ENCODE measurements at regions not wholly inside any gene's neighbourhood (a gene's known extent, or its start where the extent isn't known, plus 50 kb on each side); places are given as distances from the start of the nearest gene placed in this dataset.
A peak's percentile ranks its signal among the peaks of the same experiment; 100 is the strongest.
"Not testable (repeated sequence)": the region's sequence is repeated elsewhere in the genome, so short reads cannot be mapped to it uniquely, and the experiment has no call there.

DNA sequence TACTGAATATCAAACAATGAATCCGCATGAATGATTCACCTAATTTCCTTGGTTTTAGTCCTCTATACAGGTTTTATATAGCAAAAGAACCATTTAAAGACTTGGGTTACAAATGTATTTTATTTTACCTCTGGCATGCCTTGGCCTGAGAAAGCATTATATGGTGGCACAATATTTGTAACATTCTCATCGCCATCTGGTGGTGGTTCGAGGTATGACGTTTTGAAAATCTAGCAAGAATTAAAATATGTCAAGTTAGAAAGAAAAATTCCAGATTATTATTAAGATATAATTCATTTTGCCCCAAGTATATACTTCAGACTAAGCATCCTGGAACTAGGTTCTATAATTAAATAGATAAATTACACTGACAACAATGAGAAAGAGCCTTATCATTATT, 445.9 kb downstream of the ZNF33B start:
- H3K27me3 ChIP-seq; ATAC-seq; H3K4me1 ChIP-seq; DNase-seq; H3K36me3 ChIP-seq; H3K4me3 ChIP-seq; intact Hi-C loops (cut with DNase I); H3K9me3 ChIP-seq; H3K27ac ChIP-seq: not testable (repeated sequence)
- TF ChIP-seq CTCF (IDR thresholded peaks at IDR 0.05): peak; percentile 45 to 54 (median 52)
- 3% methylated on average over 4 of the region's 4 CpGs for WGBS (ENCODE audit: insufficient coverage, low coverage, low lambda C conversion rate, missing lambda C conversion rate)

- H3K9me3 ChIP-seq; H3K4me1 ChIP-seq; H3K27ac ChIP-seq; H3K4me3 ChIP-seq; ATAC-seq; DNase-seq; H3K36me3 ChIP-seq; intact Hi-C loops (cut with DNase I); H3K27me3 ChIP-seq: not testable (repeated sequence)
- WGBS (ENCODE audit: insufficient coverage, low coverage, low lambda C conversion rate, missing lambda C conversion rate): 47% methylated on average over 5 of the region's 6 CpGs
Measured at GRCh38 chr10:42187501-42188195, 450.7 kb downstream of the ZNF33B start.

- 14% methylated on average over 30 of the region's 30 CpGs for WGBS (ENCODE audit: insufficient coverage, low coverage, low lambda C conversion rate, missing lambda C conversion rate)
- DNase-seq; ATAC-seq; H3K27me3 ChIP-seq; H3K4me1 ChIP-seq; H3K36me3 ChIP-seq; H3K4me3 ChIP-seq; H3K27ac ChIP-seq; H3K9me3 ChIP-seq; intact Hi-C loops (cut with DNase I): not testable (repeated sequence)
- TF ChIP-seq CTCF (IDR thresholded peaks at IDR 0.05): peak; percentile 48 to 60 (median 52)
Measured at GRCh38 chr10:42177793-42178689, 460.3 kb downstream of the ZNF33B start.

GRCh38 chr10:42177077-42177792, 461.1 kb downstream of the ZNF33B start:
- H3K4me3 ChIP-seq: no peak overlapping the region
- no peak for DNase-seq
- ATAC-seq: no peak
- no peaks in the 10 kb centered on the region for H3K36me3 ChIP-seq
- TF ChIP-seq CTCF (IDR thresholded peaks at IDR 0.05) (no peak), POLR2A (IDR thresholded peaks at IDR 0.05) (no peak)
- no peaks in the 10 kb centered on the region for H3K9me3 ChIP-seq
- no peaks in the 10 kb centered on the region for H3K4me1 ChIP-seq
- no peaks in the 10 kb centered on the region for H3K27me3 ChIP-seq
- intact Hi-C loops (cut with DNase I): no loop called here
- 8% methylated on average over 62 of the region's 93 CpGs for WGBS (ENCODE audit: insufficient coverage, low coverage, low lambda C conversion rate, missing lambda C conversion rate)
- H3K27ac ChIP-seq: no peak overlapping the region

Data from right lobe of liver (tissue), 6 donors.